ENCODE measurements at regions not wholly inside any gene's neighbourhood (a gene's known extent, or its start where the extent isn't known, plus 50 kb on each side); places are given as distances from the start of the nearest gene placed in this dataset.
"Not testable (repeated sequence)": the region's sequence is repeated elsewhere in the genome, so short reads cannot be mapped to it uniquely, and the experiment has no call there.

- Mint-ChIP-seq H3K9me3 (ENCODE audit: unreplicated experiment) (peaks cover 28% of the 10 kb centered on the region), H3K4me1 (ENCODE audit: low read depth, unreplicated experiment) (peaks cover 10% of the 10 kb centered on the region), H3K27ac (ENCODE audit: unreplicated experiment) (no peak overlapping the region), H3K27me3 (ENCODE audit: insufficient read depth, unreplicated experiment) (no peaks in the 10 kb centered on the region), H3K4me3 (ENCODE audit: unreplicated experiment) (no peak overlapping the region), H3K36me3 (ENCODE audit: insufficient read depth, unreplicated experiment) (no peaks in the 10 kb centered on the region)
- no peaks in the 10 kb centered on the region for H3K27me3 ChIP-seq (replicated peaks; ENCODE audit: control insufficient read depth, insufficient read depth, low read length)
- peaks cover 7% of the 10 kb centered on the region; the same call in 1 of the 2 replicates for H3K9me3 ChIP-seq
- no peak overlapping the region for H3K4me3 ChIP-seq (ENCODE audit: low read depth, low read length)
- no TSS peak for BruUV-seq (replicated peaks)
- TF ChIP-seq, protein P1, sequence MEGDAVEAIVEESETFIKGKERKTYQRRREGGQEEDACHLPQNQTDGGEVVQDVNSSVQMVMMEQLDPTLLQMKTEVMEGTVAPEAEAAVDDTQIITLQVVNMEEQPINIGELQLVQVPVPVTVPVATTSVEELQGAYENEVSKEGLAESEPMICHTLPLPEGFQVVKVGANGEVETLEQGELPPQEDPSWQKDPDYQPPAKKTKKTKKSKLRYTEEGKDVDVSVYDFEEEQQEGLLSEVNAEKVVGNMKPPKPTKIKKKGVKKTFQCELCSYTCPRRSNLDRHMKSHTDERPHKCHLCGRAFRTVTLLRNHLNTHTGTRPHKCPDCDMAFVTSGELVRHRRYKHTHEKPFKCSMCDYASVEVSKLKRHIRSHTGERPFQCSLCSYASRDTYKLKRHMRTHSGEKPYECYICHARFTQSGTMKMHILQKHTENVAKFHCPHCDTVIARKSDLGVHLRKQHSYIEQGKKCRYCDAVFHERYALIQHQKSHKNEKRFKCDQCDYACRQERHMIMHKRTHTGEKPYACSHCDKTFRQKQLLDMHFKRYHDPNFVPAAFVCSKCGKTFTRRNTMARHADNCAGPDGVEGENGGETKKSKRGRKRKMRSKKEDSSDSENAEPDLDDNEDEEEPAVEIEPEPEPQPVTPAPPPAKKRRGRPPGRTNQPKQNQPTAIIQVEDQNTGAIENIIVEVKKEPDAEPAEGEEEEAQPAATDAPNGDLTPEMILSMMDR (IDR thresholded peaks at IDR 0.05; ENCODE audit: insufficient read depth in 1 of 2, low read depth in 1 of 2, low read length in 1 of 2, severe bottlenecking in 1 of 2, unreplicated experiment in 1 of 2), result no peak
- POLR2A ChIA-PET, result interaction anchor here (1.1 kb wide), 1 partner anchor 43 kb away, joined by 4 read pairs; no protein-coding TSS in a partner anchor
- H3K36me3 ChIP-seq (ENCODE audit: control insufficient read depth, insufficient read depth, low read length), result no peaks in the 10 kb centered on the region
- intact Hi-C loops (cut with micrococcal nuclease; ENCODE audit: unreplicated experiment), result no loop called here
- H3K4me1 ChIP-seq, result peaks cover 7% of the 10 kb centered on the region
- no peak for DNase-seq
- CTCF ChIA-PET, result no interaction called here
Measured at GRCh38 chr5:142399891-142400290, 75.1 kb upstream of the SPRY4 start.

DNA sequence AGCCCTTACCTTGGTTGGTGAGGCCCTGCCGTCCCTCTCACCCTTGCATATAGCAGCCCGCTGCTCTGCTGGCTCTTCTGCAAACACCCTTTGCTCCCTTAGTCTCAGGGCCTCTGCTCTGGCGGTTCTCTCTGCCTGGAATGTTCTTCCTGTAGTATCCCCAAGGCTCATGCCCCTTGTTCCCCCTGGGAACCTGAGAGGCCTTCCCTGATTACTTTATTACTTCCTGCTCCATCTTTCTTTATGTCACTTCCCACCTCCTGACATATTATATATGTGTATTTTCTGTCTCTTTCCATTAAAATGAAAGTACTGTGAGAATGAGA lies 73.9 kb upstream of the SPRY4 start:
- BruUV-seq (replicated peaks), result no TSS peak
- H3K4me3 Mint-ChIP-seq (ENCODE audit: unreplicated experiment), result no peak overlapping the region
- no peaks in the 10 kb centered on the region for H3K36me3 Mint-ChIP-seq (ENCODE audit: insufficient read depth, unreplicated experiment)
- no peaks in the 10 kb centered on the region for H3K27me3 Mint-ChIP-seq (ENCODE audit: insufficient read depth, unreplicated experiment)
- H3K9me3 Mint-ChIP-seq (ENCODE audit: unreplicated experiment), result peaks cover 28% of the 10 kb centered on the region
- H3K27me3 ChIP-seq (replicated peaks; ENCODE audit: control insufficient read depth, insufficient read depth, low read length), result no peaks in the 10 kb centered on the region
- no peak overlapping the region for H3K4me3 ChIP-seq (ENCODE audit: low read depth, low read length)
- H3K9me3 ChIP-seq, result peaks cover 11% of the 10 kb centered on the region
- CTCF ChIA-PET, result no interaction called here
- no peaks in the 10 kb centered on the region for H3K36me3 ChIP-seq (ENCODE audit: control insufficient read depth, insufficient read depth, low read length)
- peaks cover 1% of the 10 kb centered on the region for H3K4me1 ChIP-seq
- TF ChIP-seq, protein P1 (IDR thresholded peaks at IDR 0.05; ENCODE audit: insufficient read depth in 1 of 2, low read depth in 1 of 2, low read length in 1 of 2, severe bottlenecking in 1 of 2, unreplicated experiment in 1 of 2), result no peak
- H3K4me1 Mint-ChIP-seq (ENCODE audit: low read depth, unreplicated experiment), result peaks cover 1% of the 10 kb centered on the region
- POLR2A ChIA-PET, result no interaction called here
- intact Hi-C loops (cut with micrococcal nuclease; ENCODE audit: unreplicated experiment), result no loop called here
- no peak overlapping the region for H3K27ac Mint-ChIP-seq (ENCODE audit: unreplicated experiment)
- DNase-seq, result no peak

GRCh38 chr5:142398011-142398729 lies 73.3 kb upstream of the SPRY4 start:
- H3K36me3 Mint-ChIP-seq (ENCODE audit: insufficient read depth, unreplicated experiment); H3K27me3 Mint-ChIP-seq (ENCODE audit: insufficient read depth, unreplicated experiment); CTCF ChIA-PET; H3K27me3 ChIP-seq (replicated peaks; ENCODE audit: control insufficient read depth, insufficient read depth, low read length); H3K4me1 ChIP-seq; H3K36me3 ChIP-seq (ENCODE audit: control insufficient read depth, insufficient read depth, low read length); H3K4me3 Mint-ChIP-seq (ENCODE audit: unreplicated experiment); H3K27ac Mint-ChIP-seq (ENCODE audit: unreplicated experiment); DNase-seq; intact Hi-C loops (cut with micrococcal nuclease; ENCODE audit: unreplicated experiment); H3K4me1 Mint-ChIP-seq (ENCODE audit: low read depth, unreplicated experiment); BruUV-seq (replicated peaks); H3K4me3 ChIP-seq (ENCODE audit: low read depth, low read length); POLR2A ChIA-PET: not testable (repeated sequence)
- peaks cover 28% of the 10 kb centered on the region for H3K9me3 Mint-ChIP-seq (ENCODE audit: unreplicated experiment)
- peaks cover 11% of the 10 kb centered on the region for H3K9me3 ChIP-seq
